Liver (tissue), 8 donors: ENCODE measurements at regions not wholly inside any gene's neighbourhood (a gene's known extent, or its start where the extent isn't known, plus 50 kb on each side); places are given as distances from the start of the nearest gene placed in this dataset.

Experiments used
- DNase-seq: peaks from one replicate; pipeline ENCODE4 v3.0.0-alpha.2; 2017; ENCODE audit warnings: low spot score
- H3K27ac ChIP-seq, 2 donors: one replicate each; pipeline ENCODE4 v1.7.0; 2013; ENCODE audit warnings: inconsistent platforms in 2 of 2, low read length in 2 of 2, control low read depth in 1 of 2, low read depth in 1 of 2, mild to moderate bottlenecking in 1 of 2
- H3K27me3 ChIP-seq, 4 donors: one replicate each; pipeline versions ENCODE4 v1.6.1 to v1.7.0; 2013; ENCODE audit warnings: low read length in 3 of 4, inconsistent platforms in 1 of 4, mild to moderate bottlenecking in 1 of 4, moderate library complexity in 1 of 4; ENCODE audit not compliant: control insufficient read depth in 4 of 4, insufficient read depth in 4 of 4
- H3K36me3 ChIP-seq, 4 donors: one replicate each; pipeline versions ENCODE4 v1.6.1 to v1.7.0; 2013; ENCODE audit warnings: low read length in 3 of 4, mild to moderate bottlenecking in 3 of 4, low read depth in 1 of 4, moderate library complexity in 1 of 4; ENCODE audit not compliant: control insufficient read depth in 4 of 4, insufficient read depth in 3 of 4
- H3K4me1 ChIP-seq, 4 donors: one replicate each; pipeline versions ENCODE4 v1.6.1 to v1.7.0; 2013; ENCODE audit warnings: low read length in 3 of 4, mild to moderate bottlenecking in 3 of 4, moderate library complexity in 1 of 4; ENCODE audit not compliant: control insufficient read depth in 4 of 4, insufficient read depth in 4 of 4
- H3K4me3 ChIP-seq, 3 donors: one replicate each; pipeline versions ENCODE4 v1.6.1 to v1.7.0; 2013; ENCODE audit warnings: low read length in 3 of 3, control low read depth in 1 of 3, low read depth in 1 of 3, mild to moderate bottlenecking in 1 of 3
- H3K9ac ChIP-seq, 2 donors: one replicate each; pipeline ENCODE4 v1.7.0; 2013; ENCODE audit warnings: low read length in 2 of 2, mild to moderate bottlenecking in 2 of 2, moderate library complexity in 2 of 2, control low read depth in 1 of 2, low read depth in 1 of 2
- H3K9me3 ChIP-seq, 4 donors: one replicate each; pipeline versions ENCODE4 v1.6.1 to v1.7.0; 2013; ENCODE audit warnings: low read length in 3 of 4; ENCODE audit not compliant: control insufficient read depth in 4 of 4
- CTCF ChIP-seq: fragments of 150-350 bp; IDR thresholded peaks from 2 replicates; pipeline ENCODE4 v1.5.1; 2017; ENCODE audit warnings: improper control_type of control experiment, low read depth, low read length; ENCODE audit not compliant: missing input control
- EGR1 ChIP-seq, 2 donors: IDR thresholded peaks; 2 replicates each; pipeline ENCODE4 v1.6.1; 2016 to 2018; ENCODE audit warnings: antibody characterized with exemption in 2 of 2, low read depth in 2 of 2
- FOXA1 ChIP-seq: IDR thresholded peaks from 2 replicates; pipeline ENCODE4 v1.6.1; 2016; ENCODE audit warnings: antibody characterized with exemption
- FOXA2 ChIP-seq: IDR thresholded peaks from 2 replicates; pipeline ENCODE4 v1.6.1; 2016; ENCODE audit warnings: antibody characterized with exemption
- GABPA ChIP-seq, 2 donors: IDR thresholded peaks in 1 of 2; conservative IDR thresholded peaks in 1 of 2; 2 replicates each; pipeline ENCODE4 v1.6.1; 2016; ENCODE audit warnings: antibody characterized with exemption in 2 of 2, mild to moderate bottlenecking in 1 of 2, moderate library complexity in 1 of 2
- HNF4A ChIP-seq, 2 donors: conservative IDR thresholded peaks; 2 replicates each; pipeline ENCODE4 v1.6.1; 2016; ENCODE audit warnings: antibody characterized with exemption in 2 of 2, mild to moderate bottlenecking in 2 of 2
- HNF4G ChIP-seq: IDR thresholded peaks from 2 replicates; pipeline ENCODE4 v1.6.1; 2016; ENCODE audit warnings: antibody characterized with exemption
- JUND ChIP-seq, 2 donors: IDR thresholded peaks; 2 replicates each; pipeline ENCODE4 v1.6.1; 2016; ENCODE audit warnings: antibody characterized with exemption in 2 of 2
- NR2F2 ChIP-seq: IDR thresholded peaks from 2 replicates; pipeline ENCODE4 v1.6.1; 2016; ENCODE audit warnings: antibody characterized with exemption
- RAD21 ChIP-seq, 2 donors: IDR thresholded peaks; 2 replicates each; pipeline ENCODE4 v1.6.1; 2016; ENCODE audit warnings: antibody characterized with exemption in 2 of 2, mild to moderate bottlenecking in 2 of 2
- RXRA ChIP-seq, 2 donors: IDR thresholded peaks; 2 replicates each; pipeline ENCODE4 v1.6.1; 2017 to 2018; ENCODE audit warnings: antibody characterized with exemption in 2 of 2, mild to moderate bottlenecking in 1 of 2
- SP1 ChIP-seq: IDR thresholded peaks from 2 replicates; pipeline ENCODE4 v1.6.1; 2018; ENCODE audit warnings: antibody characterized with exemption, mild to moderate bottlenecking
- YY1 ChIP-seq: IDR thresholded peaks from 2 replicates; pipeline ENCODE4 v1.6.1; 2016; ENCODE audit warnings: antibody characterized with exemption, mild to moderate bottlenecking
- WGBS: extraction: QIAGEN DNeasy Blood & Tissue Kit; methylation state at CpG from one replicate; pipeline ENCODE4 v1.1.7; 2013; 5-methylcytosine and 5-hydroxymethylcytosine counted together
- TF ChIP-seq, protein P1 (sequence below): IDR thresholded peaks from 2 replicates; pipeline ENCODE4 v1.6.1; 2016; ENCODE audit warnings: antibody characterized with exemption, mild to moderate bottlenecking
- TF ChIP-seq, protein P2 (sequence below): IDR thresholded peaks from 2 replicates; pipeline ENCODE4 v1.6.1; 2016; ENCODE audit warnings: antibody characterized with exemption
- TF ChIP-seq, protein P3 (sequence below): IDR thresholded peaks from 2 replicates; pipeline ENCODE4 v1.6.1; 2016; ENCODE audit warnings: antibody characterized with exemption
- TF ChIP-seq, protein P4 (sequence below): IDR thresholded peaks from 2 replicates; pipeline ENCODE4 v1.6.1; 2016; ENCODE audit warnings: antibody characterized with exemption
- donor health status: healthy.
- donor health status: healthy.
- donor health status: healthy.
- donor health status: healthy.
- donor health status: healthy.

GRCh38 chr2:11026286-11026921 lies 114.7 kb downstream of the KCNF1 start:
- TF ChIP-seq CTCF (no peak), RAD21 (IDR thresholded peaks at IDR 0.05) (no peak), HNF4A (conservative IDR thresholded peaks at IDR 0.05) (no peak), SP1 (no peak), FOXA1 (no peak), JUND (IDR thresholded peaks at IDR 0.05) (no peak), EGR1 (IDR thresholded peaks at IDR 0.05; ENCODE audit: low read depth in 2 of 2) (no peak), NR2F2 (no peak), FOXA2 (no peak), GABPA (IDR thresholded peaks at IDR 0.05 in 1 of 2, conservative IDR thresholded peaks at IDR 0.05 in 1 of 2) (no peak), YY1 (no peak), HNF4G (no peak), RXRA (IDR thresholded peaks at IDR 0.05) (no peak)
- TF ChIP-seq, protein P1, sequence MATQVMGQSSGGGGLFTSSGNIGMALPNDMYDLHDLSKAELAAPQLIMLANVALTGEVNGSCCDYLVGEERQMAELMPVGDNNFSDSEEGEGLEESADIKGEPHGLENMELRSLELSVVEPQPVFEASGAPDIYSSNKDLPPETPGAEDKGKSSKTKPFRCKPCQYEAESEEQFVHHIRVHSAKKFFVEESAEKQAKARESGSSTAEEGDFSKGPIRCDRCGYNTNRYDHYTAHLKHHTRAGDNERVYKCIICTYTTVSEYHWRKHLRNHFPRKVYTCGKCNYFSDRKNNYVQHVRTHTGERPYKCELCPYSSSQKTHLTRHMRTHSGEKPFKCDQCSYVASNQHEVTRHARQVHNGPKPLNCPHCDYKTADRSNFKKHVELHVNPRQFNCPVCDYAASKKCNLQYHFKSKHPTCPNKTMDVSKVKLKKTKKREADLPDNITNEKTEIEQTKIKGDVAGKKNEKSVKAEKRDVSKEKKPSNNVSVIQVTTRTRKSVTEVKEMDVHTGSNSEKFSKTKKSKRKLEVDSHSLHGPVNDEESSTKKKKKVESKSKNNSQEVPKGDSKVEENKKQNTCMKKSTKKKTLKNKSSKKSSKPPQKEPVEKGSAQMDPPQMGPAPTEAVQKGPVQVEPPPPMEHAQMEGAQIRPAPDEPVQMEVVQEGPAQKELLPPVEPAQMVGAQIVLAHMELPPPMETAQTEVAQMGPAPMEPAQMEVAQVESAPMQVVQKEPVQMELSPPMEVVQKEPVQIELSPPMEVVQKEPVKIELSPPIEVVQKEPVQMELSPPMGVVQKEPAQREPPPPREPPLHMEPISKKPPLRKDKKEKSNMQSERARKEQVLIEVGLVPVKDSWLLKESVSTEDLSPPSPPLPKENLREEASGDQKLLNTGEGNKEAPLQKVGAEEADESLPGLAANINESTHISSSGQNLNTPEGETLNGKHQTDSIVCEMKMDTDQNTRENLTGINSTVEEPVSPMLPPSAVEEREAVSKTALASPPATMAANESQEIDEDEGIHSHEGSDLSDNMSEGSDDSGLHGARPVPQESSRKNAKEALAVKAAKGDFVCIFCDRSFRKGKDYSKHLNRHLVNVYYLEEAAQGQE, result no peak
- TF ChIP-seq, protein P2, sequence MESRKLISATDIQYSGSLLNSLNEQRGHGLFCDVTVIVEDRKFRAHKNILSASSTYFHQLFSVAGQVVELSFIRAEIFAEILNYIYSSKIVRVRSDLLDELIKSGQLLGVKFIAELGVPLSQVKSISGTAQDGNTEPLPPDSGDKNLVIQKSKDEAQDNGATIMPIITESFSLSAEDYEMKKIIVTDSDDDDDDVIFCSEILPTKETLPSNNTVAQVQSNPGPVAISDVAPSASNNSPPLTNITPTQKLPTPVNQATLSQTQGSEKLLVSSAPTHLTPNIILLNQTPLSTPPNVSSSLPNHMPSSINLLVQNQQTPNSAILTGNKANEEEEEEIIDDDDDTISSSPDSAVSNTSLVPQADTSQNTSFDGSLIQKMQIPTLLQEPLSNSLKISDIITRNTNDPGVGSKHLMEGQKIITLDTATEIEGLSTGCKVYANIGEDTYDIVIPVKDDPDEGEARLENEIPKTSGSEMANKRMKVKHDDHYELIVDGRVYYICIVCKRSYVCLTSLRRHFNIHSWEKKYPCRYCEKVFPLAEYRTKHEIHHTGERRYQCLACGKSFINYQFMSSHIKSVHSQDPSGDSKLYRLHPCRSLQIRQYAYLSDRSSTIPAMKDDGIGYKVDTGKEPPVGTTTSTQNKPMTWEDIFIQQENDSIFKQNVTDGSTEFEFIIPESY, result no peak
- TF ChIP-seq, protein P3, sequence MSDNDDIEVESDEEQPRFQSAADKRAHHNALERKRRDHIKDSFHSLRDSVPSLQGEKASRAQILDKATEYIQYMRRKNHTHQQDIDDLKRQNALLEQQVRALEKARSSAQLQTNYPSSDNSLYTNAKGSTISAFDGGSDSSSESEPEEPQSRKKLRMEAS, result no peak
- TF ChIP-seq, protein P4, sequence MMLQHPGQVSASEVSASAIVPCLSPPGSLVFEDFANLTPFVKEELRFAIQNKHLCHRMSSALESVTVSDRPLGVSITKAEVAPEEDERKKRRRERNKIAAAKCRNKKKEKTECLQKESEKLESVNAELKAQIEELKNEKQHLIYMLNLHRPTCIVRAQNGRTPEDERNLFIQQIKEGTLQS, result no peak
- no peaks in the 10 kb centered on the region for H3K36me3 ChIP-seq
- H3K27me3 ChIP-seq, result no peaks in the 10 kb centered on the region
- H3K4me1 ChIP-seq, result peaks cover 0 to 6% (median 1%) of the 10 kb centered on the region in 4 donors
- no peak overlapping the region for H3K27ac ChIP-seq
- no peak overlapping the region for H3K4me3 ChIP-seq
- no peak for DNase-seq
- WGBS, result 94% methylated on average over 15 of the region's 15 CpGs
- no peak overlapping the region for H3K9ac ChIP-seq
- H3K9me3 ChIP-seq, result no peaks in the 10 kb centered on the region
